KMS-11 (cell line): ENCODE measurements at regions not wholly inside any gene's neighbourhood (a gene's known extent, or its start where the extent isn't known, plus 50 kb on each side); places are given as distances from the start of the nearest gene placed in this dataset.

ENCODE experiments used
- H2AFZ ChIP-seq: fragments of 200-600 bp; sonication (generic); 2 replicates; pipeline ENCODE4 v1.6.1; 2016; ENCODE audit warnings: antibody characterized with exemption, mixed run types, low read depth
- H3K27ac ChIP-seq: fragments of 200-600 bp; sonication (generic); 2 replicates; pipeline ENCODE4 v1.6.1; 2016; ENCODE audit warnings: mild to moderate bottlenecking, mixed run types
- H3K27me3 ChIP-seq: fragments of 200-600 bp; sonication (generic); 2 replicates; pipeline ENCODE4 v1.6.1; 2017; ENCODE audit warnings: mild to moderate bottlenecking, low read depth, mixed run types, moderate library complexity; ENCODE audit not compliant: insufficient read depth
- H3K36me3 ChIP-seq: fragments of 200-600 bp; sonication (generic); 2 replicates; pipeline ENCODE4 v1.6.1; 2017; ENCODE audit warnings: mild to moderate bottlenecking, mixed run types; ENCODE audit not compliant: insufficient read depth
- H3K4me1 ChIP-seq: fragments of 200-600 bp; sonication (generic); 2 replicates; pipeline ENCODE4 v1.6.1; 2016; ENCODE audit warnings: mild to moderate bottlenecking, low read depth, mixed run types; ENCODE audit not compliant: poor library complexity, severe bottlenecking
- H3K4me2 ChIP-seq: fragments of 200-600 bp; sonication (generic); 2 replicates; pipeline ENCODE4 v1.7.0; 2016; ENCODE audit warnings: mild to moderate bottlenecking, mixed run types
- H3K4me3 ChIP-seq: fragments of 200-600 bp; sonication (generic); IDR thresholded peaks from 2 replicates; pipeline ENCODE4 v1.6.1; 2017; ENCODE audit warnings: low read depth, low read length, mixed read lengths; ENCODE audit not compliant: insufficient read depth
- H3K79me2 ChIP-seq: fragments of 200-600 bp; sonication (generic); 2 replicates; pipeline ENCODE4 v1.6.1; 2016; ENCODE audit warnings: low read depth, mixed run types; ENCODE audit not compliant: insufficient read depth
- H3K9ac ChIP-seq: fragments of 200-600 bp; sonication (generic); 2 replicates; pipeline ENCODE4 v1.6.1; 2016; ENCODE audit warnings: mild to moderate bottlenecking, mixed run types
- H4K20me1 ChIP-seq: fragments of 200-600 bp; sonication (generic); 2 replicates; pipeline ENCODE4 v1.6.1; 2016; ENCODE audit warnings: mild to moderate bottlenecking, mixed run types; ENCODE audit not compliant: insufficient read depth
- TF ChIP-seq, protein P1 (sequence below): fragments of 200-600 bp; sonication (generic); conservative IDR thresholded peaks from 2 replicates; pipeline ENCODE4 v1.6.1; 2017; ENCODE audit warnings: low read depth, mild to moderate bottlenecking, antibody characterized with exemption, low read length, moderate library complexity, mixed read lengths

GRCh38 chr5:52255308-52255707 is 532.4 kb upstream of the ITGA1 start:
- Histone ChIP-seq H4K20me1 (no peaks in the 10 kb centered on the region), H3K9ac (no peak overlapping the region), H3K4me2 (no peak overlapping the region), H3K36me3 (no peaks in the 10 kb centered on the region), H3K79me2 (no peaks in the 10 kb centered on the region), H3K27ac (no peak overlapping the region), H3K4me1 (no peaks in the 10 kb centered on the region), H3K27me3 (no peaks in the 10 kb centered on the region), H2AFZ (no peak overlapping the region), H3K4me3 (no peak overlapping the region)
- TF ChIP-seq, protein P1, sequence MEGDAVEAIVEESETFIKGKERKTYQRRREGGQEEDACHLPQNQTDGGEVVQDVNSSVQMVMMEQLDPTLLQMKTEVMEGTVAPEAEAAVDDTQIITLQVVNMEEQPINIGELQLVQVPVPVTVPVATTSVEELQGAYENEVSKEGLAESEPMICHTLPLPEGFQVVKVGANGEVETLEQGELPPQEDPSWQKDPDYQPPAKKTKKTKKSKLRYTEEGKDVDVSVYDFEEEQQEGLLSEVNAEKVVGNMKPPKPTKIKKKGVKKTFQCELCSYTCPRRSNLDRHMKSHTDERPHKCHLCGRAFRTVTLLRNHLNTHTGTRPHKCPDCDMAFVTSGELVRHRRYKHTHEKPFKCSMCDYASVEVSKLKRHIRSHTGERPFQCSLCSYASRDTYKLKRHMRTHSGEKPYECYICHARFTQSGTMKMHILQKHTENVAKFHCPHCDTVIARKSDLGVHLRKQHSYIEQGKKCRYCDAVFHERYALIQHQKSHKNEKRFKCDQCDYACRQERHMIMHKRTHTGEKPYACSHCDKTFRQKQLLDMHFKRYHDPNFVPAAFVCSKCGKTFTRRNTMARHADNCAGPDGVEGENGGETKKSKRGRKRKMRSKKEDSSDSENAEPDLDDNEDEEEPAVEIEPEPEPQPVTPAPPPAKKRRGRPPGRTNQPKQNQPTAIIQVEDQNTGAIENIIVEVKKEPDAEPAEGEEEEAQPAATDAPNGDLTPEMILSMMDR = no peak

- Histone ChIP-seq H3K4me2 (no peak overlapping the region), H3K9ac (no peak overlapping the region), H4K20me1 (no peaks in the 10 kb centered on the region), H3K27ac (no peak overlapping the region), H3K27me3 (no peaks in the 10 kb centered on the region), H3K4me3 (no peak overlapping the region), H3K79me2 (no peaks in the 10 kb centered on the region), H2AFZ (no peak overlapping the region), H3K36me3 (no peaks in the 10 kb centered on the region), H3K4me1 (no peaks in the 10 kb centered on the region)
- TF ChIP-seq, protein P1 = no peak
Observed at GRCh38 chr5:52262844-52263243, 524.9 kb upstream of the ITGA1 start.

- Histone ChIP-seq H3K27ac (no peak overlapping the region), H3K4me2 (peak overlapping the region; percentile 5; the same call in 1 of the 2 replicates), H3K4me3 (no peak overlapping the region), H3K9ac (no peak overlapping the region), H3K27me3 (no peaks in the 10 kb centered on the region), H4K20me1 (no peaks in the 10 kb centered on the region), H3K36me3 (no peaks in the 10 kb centered on the region), H2AFZ (peak overlapping the region; percentile 44; the same call in 1 of the 2 replicates), H3K4me1 (no peaks in the 10 kb centered on the region), H3K79me2 (no peaks in the 10 kb centered on the region)
- TF ChIP-seq, protein P1 = no peak
Observed at GRCh38 chr5:52269401-52269800, 518.3 kb upstream of the ITGA1 start.

DNA sequence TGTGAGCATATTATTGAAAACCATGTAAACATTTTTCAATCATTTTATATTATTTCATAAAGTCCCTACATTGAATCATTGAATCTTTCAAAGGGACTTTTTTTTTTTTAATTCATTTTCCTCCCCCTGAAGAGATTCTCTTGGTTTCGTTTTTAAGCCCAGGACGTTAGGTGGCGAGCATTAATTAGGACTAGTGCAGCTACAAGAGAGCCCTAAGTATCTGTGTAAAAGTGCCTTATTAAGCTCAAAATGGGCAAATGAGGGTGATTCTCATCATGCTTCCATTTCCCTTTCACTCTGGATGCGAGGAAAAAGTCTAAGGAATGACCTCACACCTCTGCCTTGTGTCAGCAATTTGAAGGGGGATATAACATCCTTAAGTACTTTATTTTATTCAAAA is 517.9 kb upstream of the ITGA1 start:
- no peaks in the 10 kb centered on the region for H3K36me3 ChIP-seq
- TF ChIP-seq, protein P1 = no peak
- H3K4me2 ChIP-seq = peak overlapping the region; percentile 5; the same call in 1 of the 2 replicates
- H2AFZ ChIP-seq = peak overlapping the region; percentile 44; the same call in 1 of the 2 replicates
- H4K20me1 ChIP-seq = no peaks in the 10 kb centered on the region
- no peaks in the 10 kb centered on the region for H3K4me1 ChIP-seq
- no peaks in the 10 kb centered on the region for H3K27me3 ChIP-seq
- H3K27ac ChIP-seq = no peak overlapping the region
- no peaks in the 10 kb centered on the region for H3K79me2 ChIP-seq
- no peak overlapping the region for H3K4me3 ChIP-seq
- H3K9ac ChIP-seq = no peak overlapping the region

DNA sequence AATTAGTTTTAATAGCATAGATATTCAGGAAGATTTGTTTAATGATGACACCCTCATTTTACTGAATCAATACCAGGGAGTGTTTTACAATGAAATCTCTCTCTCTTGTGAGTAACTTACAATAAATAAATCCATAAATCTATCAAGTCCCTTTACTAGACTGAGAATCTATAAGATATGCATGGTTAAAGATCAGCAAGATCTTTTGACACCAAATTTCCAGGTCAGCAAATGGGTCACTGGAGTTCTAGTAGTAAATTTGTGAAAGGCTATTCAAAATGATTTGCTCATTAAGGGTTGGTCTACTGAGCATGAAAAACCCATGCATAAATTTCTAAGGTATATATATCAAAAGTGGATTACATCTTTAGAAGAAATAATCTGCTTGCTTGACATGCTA is 512.1 kb upstream of the ITGA1 start:
- no peaks in the 10 kb centered on the region for H3K27me3 ChIP-seq
- TF ChIP-seq, protein P1 = no peak

More for the DNA sequence above, 512.1 kb upstream of the ITGA1 start:
- no peak overlapping the region for H3K4me2 ChIP-seq
- no peaks in the 10 kb centered on the region for H3K79me2 ChIP-seq
- H4K20me1 ChIP-seq = no peaks in the 10 kb centered on the region
- H2AFZ ChIP-seq = no peak overlapping the region
- no peaks in the 10 kb centered on the region for H3K4me1 ChIP-seq
- H3K9ac ChIP-seq = no peak overlapping the region
- no peak overlapping the region for H3K4me3 ChIP-seq
- no peak overlapping the region for H3K27ac ChIP-seq
- H3K36me3 ChIP-seq = no peaks in the 10 kb centered on the region
